WTC11 (cell line): ENCODE measurements at regions not wholly inside any gene's neighbourhood (a gene's known extent, or its start where the extent isn't known, plus 50 kb on each side); places are given as distances from the start of the nearest gene placed in this dataset.

Experiments
- ATAC-seq: fragments of 200-7000 bp; cut with Tn5 transposase; 2 replicates; pipeline ENCODE4 v1.10.0; 2021; ENCODE audit warnings: mild to moderate bottlenecking, moderate library complexity
- CTCF ChIA-PET: fragments of 300-600 bp; sonication (Branson Sonifier 250); formaldehyde crosslinking; loops from one replicate; lab custom pipeline; 2021; ENCODE audit warnings: antibody characterized with exemption; lab: Charles Lee
- POLR2A ChIA-PET: fragments of 350-600 bp; sonication (Branson Sonifier 250); formaldehyde crosslinking; loops from one replicate; lab custom pipeline; 2021; ENCODE audit warnings: antibody characterized with exemption; lab: Charles Lee
- DNase-seq: peaks from one replicate; pipeline ENCODE4 v3.0.0; 2021; ENCODE audit warnings: low spot score
- H3K27ac Mint-ChIP-seq: 2 replicates; pipeline ENCODE4 v1.8.0; 2021; ENCODE audit warnings: mixed read lengths
- H3K27me3 Mint-ChIP-seq: 2 replicates; pipeline ENCODE4 v1.8.0; 2021; ENCODE audit warnings: low read depth, mild to moderate bottlenecking, moderate library complexity, mixed read lengths
- H3K36me3 Mint-ChIP-seq: 2 replicates; pipeline ENCODE4 v1.8.0; 2021; ENCODE audit warnings: mixed read lengths
- H3K4me1 Mint-ChIP-seq: 2 replicates; pipeline ENCODE4 v1.8.0; 2022; ENCODE audit warnings: mixed read lengths
- H3K4me3 Mint-ChIP-seq: 2 replicates; pipeline ENCODE4 v1.8.0; 2021; ENCODE audit warnings: mild to moderate bottlenecking, moderate library complexity, mixed read lengths
- H3K9me3 Mint-ChIP-seq: 2 replicates; pipeline ENCODE4 v1.8.0; 2021; ENCODE audit warnings: mixed read lengths
- E2F1 ChIP-seq: sonication (generic); formaldehyde crosslinking; IDR thresholded peaks from 2 replicates; pipeline ENCODE4 v1.8.0; 2022; ENCODE audit warnings: mild to moderate bottlenecking, missing genetic modification reagents
- EMX1 ChIP-seq: fragments of 250-450 bp; sonication (Bioruptor Pico); IDR thresholded peaks from 2 replicates; pipeline ENCODE4 v1.8.0; 2021; ENCODE audit warnings: mild to moderate bottlenecking
- ESRRA ChIP-seq: sonication (generic); formaldehyde crosslinking; IDR thresholded peaks from 2 replicates; pipeline ENCODE4 v1.8.1; 2022; ENCODE audit warnings: mild to moderate bottlenecking, missing genetic modification reagents, borderline replicate concordance
- GRHL2 ChIP-seq: fragments of 250-450 bp; sonication (Bioruptor Pico); IDR thresholded peaks from 2 replicates; pipeline ENCODE4 v1.8.0; 2022; ENCODE audit warnings: mild to moderate bottlenecking, moderate library complexity; ENCODE audit not compliant: insufficient replicate concordance, severe bottlenecking
- JUN ChIP-seq: sonication (generic); formaldehyde crosslinking; IDR thresholded peaks from 2 replicates; pipeline ENCODE4 v1.8.0; 2023; ENCODE audit warnings: mild to moderate bottlenecking, missing genetic modification reagents
- KAT7 ChIP-seq: sonication (generic); formaldehyde crosslinking; IDR thresholded peaks from 2 replicates; pipeline ENCODE4 v1.8.1; 2023; ENCODE audit warnings: missing genetic modification reagents, mild to moderate bottlenecking, borderline replicate concordance
- MYBL2 ChIP-seq: sonication (generic); formaldehyde crosslinking; IDR thresholded peaks from 2 replicates; pipeline ENCODE4 v1.8.1; 2023; ENCODE audit warnings: mild to moderate bottlenecking, moderate library complexity, missing genetic modification reagents
- NR1H2 ChIP-seq: sonication (generic); formaldehyde crosslinking; IDR thresholded peaks from 2 replicates; pipeline ENCODE4 v1.9.0; 2021; ENCODE audit warnings: mild to moderate bottlenecking, moderate library complexity, missing genetic modification reagents
- SMAD3 ChIP-seq: sonication (generic); formaldehyde crosslinking; IDR thresholded peaks from 2 replicates; pipeline ENCODE4 v1.8.0; 2022; ENCODE audit warnings: missing genetic modification reagents, mild to moderate bottlenecking, borderline replicate concordance
- ZBTB21 ChIP-seq: sonication (generic); formaldehyde crosslinking; IDR thresholded peaks from 2 replicates; pipeline ENCODE4 v1.8.1; 2023; ENCODE audit warnings: mild to moderate bottlenecking, missing genetic modification reagents, borderline replicate concordance
- ZNF219 ChIP-seq: sonication (generic); formaldehyde crosslinking; IDR thresholded peaks from 2 replicates; pipeline ENCODE4 v1.8.0; 2023; ENCODE audit warnings: missing genetic modification reagents, mild to moderate bottlenecking, borderline replicate concordance
- ZNF423 ChIP-seq: fragments of 250-450 bp; sonication (Bioruptor Pico); IDR thresholded peaks from 2 replicates; pipeline ENCODE4 v2.1.2; 2022; ENCODE audit warnings: mild to moderate bottlenecking, moderate library complexity
- ZNF425 ChIP-seq: fragments of 250-450 bp; sonication (Bioruptor Pico); conservative IDR thresholded peaks from 2 replicates; pipeline ENCODE4 v1.9.0; 2021; ENCODE audit warnings: mild to moderate bottlenecking
- TF ChIP-seq, protein P1 (sequence below): sonication (generic); formaldehyde crosslinking; IDR thresholded peaks from 2 replicates; pipeline ENCODE4 v1.8.1; 2022; ENCODE audit warnings: low read depth, mild to moderate bottlenecking, moderate library complexity, missing genetic modification reagents, borderline replicate concordance
- TF ChIP-seq, protein P2 (sequence below): sonication (generic); formaldehyde crosslinking; IDR thresholded peaks from 2 replicates; pipeline ENCODE4 v1.8.1; 2022; ENCODE audit warnings: low read depth, missing genetic modification reagents, borderline replicate concordance
- TF ChIP-seq, protein P3 (sequence below): fragments of 250-450 bp; sonication (Bioruptor Pico); IDR thresholded peaks from 2 replicates; pipeline ENCODE4 v1.9.0; 2021; ENCODE audit warnings: mild to moderate bottlenecking, borderline replicate concordance
- TF ChIP-seq, protein P4 (sequence below): sonication (generic); formaldehyde crosslinking; IDR thresholded peaks from 2 replicates; pipeline ENCODE4 v1.8.1; 2022; ENCODE audit warnings: missing genetic modification reagents, borderline replicate concordance

- H3K4me3 Mint-ChIP-seq: no peak overlapping the region
- no peak overlapping the region for H3K27ac Mint-ChIP-seq
- peaks cover 3% of the 10 kb centered on the region; the same call in 1 of the 2 replicates for H3K4me1 Mint-ChIP-seq
- ChIA-PET CTCF (no interaction called here), POLR2A (no interaction called here)
- H3K9me3 Mint-ChIP-seq: peaks cover 10% of the 10 kb centered on the region
- H3K27me3 Mint-ChIP-seq: no peaks in the 10 kb centered on the region
- ATAC-seq: no peak
- no peak for TF ChIP-seq E2F1 (CRISPR knock-in tag)
- TF ChIP-seq, protein P1, sequence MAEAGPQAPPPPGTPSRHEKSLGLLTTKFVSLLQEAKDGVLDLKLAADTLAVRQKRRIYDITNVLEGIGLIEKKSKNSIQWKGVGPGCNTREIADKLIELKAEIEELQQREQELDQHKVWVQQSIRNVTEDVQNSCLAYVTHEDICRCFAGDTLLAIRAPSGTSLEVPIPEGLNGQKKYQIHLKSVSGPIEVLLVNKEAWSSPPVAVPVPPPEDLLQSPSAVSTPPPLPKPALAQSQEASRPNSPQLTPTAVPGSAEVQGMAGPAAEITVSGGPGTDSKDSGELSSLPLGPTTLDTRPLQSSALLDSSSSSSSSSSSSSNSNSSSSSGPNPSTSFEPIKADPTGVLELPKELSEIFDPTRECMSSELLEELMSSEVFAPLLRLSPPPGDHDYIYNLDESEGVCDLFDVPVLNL (CRISPR knock-in tag): no peak
- TF ChIP-seq, protein P2, sequence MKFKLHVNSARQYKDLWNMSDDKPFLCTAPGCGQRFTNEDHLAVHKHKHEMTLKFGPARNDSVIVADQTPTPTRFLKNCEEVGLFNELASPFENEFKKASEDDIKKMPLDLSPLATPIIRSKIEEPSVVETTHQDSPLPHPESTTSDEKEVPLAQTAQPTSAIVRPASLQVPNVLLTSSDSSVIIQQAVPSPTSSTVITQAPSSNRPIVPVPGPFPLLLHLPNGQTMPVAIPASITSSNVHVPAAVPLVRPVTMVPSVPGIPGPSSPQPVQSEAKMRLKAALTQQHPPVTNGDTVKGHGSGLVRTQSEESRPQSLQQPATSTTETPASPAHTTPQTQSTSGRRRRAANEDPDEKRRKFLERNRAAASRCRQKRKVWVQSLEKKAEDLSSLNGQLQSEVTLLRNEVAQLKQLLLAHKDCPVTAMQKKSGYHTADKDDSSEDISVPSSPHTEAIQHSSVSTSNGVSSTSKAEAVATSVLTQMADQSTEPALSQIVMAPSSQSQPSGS (CRISPR knock-in tag): no peak
- no peak for TF ChIP-seq NR1H2 (CRISPR knock-in tag)
- TF ChIP-seq GRHL2 (CRISPR knock-in tag): no peak
- TF ChIP-seq ZNF423 (CRISPR knock-in tag): no peak
- no peak for TF ChIP-seq ESRRA (CRISPR knock-in tag)
- no peak for TF ChIP-seq JUN
- no peak for TF ChIP-seq SMAD3 (CRISPR knock-in tag)
- no peak for TF ChIP-seq ZNF425
- TF ChIP-seq KAT7: no peak
- no peak for TF ChIP-seq ZBTB21 (CRISPR knock-in tag)
- TF ChIP-seq EMX1 (CRISPR knock-in tag): no peak
- TF ChIP-seq ZNF219 (CRISPR knock-in tag): no peak
- TF ChIP-seq, protein P3, sequence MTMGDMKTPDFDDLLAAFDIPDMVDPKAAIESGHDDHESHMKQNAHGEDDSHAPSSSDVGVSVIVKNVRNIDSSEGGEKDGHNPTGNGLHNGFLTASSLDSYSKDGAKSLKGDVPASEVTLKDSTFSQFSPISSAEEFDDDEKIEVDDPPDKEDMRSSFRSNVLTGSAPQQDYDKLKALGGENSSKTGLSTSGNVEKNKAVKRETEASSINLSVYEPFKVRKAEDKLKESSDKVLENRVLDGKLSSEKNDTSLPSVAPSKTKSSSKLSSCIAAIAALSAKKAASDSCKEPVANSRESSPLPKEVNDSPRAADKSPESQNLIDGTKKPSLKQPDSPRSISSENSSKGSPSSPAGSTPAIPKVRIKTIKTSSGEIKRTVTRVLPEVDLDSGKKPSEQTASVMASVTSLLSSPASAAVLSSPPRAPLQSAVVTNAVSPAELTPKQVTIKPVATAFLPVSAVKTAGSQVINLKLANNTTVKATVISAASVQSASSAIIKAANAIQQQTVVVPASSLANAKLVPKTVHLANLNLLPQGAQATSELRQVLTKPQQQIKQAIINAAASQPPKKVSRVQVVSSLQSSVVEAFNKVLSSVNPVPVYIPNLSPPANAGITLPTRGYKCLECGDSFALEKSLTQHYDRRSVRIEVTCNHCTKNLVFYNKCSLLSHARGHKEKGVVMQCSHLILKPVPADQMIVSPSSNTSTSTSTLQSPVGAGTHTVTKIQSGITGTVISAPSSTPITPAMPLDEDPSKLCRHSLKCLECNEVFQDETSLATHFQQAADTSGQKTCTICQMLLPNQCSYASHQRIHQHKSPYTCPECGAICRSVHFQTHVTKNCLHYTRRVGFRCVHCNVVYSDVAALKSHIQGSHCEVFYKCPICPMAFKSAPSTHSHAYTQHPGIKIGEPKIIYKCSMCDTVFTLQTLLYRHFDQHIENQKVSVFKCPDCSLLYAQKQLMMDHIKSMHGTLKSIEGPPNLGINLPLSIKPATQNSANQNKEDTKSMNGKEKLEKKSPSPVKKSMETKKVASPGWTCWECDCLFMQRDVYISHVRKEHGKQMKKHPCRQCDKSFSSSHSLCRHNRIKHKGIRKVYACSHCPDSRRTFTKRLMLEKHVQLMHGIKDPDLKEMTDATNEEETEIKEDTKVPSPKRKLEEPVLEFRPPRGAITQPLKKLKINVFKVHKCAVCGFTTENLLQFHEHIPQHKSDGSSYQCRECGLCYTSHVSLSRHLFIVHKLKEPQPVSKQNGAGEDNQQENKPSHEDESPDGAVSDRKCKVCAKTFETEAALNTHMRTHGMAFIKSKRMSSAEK (CRISPR knock-in tag): no peak
- TF ChIP-seq, protein P4, sequence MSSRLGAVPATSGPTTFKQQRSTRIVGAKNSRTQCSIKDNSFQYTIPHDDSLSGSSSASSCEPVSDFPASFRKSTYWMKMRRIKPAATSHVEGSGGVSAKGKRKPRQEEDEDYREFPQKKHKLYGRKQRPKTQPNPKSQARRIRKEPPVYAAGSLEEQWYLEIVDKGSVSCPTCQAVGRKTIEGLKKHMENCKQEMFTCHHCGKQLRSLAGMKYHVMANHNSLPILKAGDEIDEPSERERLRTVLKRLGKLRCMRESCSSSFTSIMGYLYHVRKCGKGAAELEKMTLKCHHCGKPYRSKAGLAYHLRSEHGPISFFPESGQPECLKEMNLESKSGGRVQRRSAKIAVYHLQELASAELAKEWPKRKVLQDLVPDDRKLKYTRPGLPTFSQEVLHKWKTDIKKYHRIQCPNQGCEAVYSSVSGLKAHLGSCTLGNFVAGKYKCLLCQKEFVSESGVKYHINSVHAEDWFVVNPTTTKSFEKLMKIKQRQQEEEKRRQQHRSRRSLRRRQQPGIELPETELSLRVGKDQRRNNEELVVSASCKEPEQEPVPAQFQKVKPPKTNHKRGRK: no peak
- TF ChIP-seq MYBL2: no peak
- peaks cover 7% of the 10 kb centered on the region for H3K36me3 Mint-ChIP-seq
- no peak for DNase-seq
Measured at GRCh38 chr3:99248913-99249312, 347.4 kb upstream of the DCBLD2 start.
